ENCODE measurements at regions not wholly inside any gene's neighbourhood (a gene's known extent, or its start where the extent isn't known, plus 50 kb on each side); places are given as distances from the start of the nearest gene placed in this dataset.

DNA sequence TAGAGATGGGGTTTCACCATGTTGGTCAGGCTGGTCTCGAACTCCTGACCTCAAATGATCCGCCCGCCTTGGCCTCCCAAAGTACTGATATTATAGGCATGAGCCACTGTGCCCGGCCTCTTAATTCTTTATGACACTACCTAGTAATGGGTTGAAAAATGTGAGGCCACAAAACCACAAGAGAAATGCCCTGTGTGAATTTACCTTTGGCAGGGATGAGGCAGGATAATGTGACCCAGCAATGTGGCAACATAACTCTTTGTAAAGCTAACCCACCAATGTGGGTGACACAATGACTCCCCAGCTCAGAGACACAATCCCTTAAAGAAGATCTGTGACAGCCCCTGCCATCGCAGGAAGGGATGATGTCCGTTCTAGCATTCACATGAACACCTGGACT is 533.1 kb downstream of the KLF5 start:
- no peak overlapping the region for H3K4me3 ChIP-seq (ENCODE audit: control insufficient read depth, low read depth, low read length)
- TF ChIP-seq, protein P1, sequence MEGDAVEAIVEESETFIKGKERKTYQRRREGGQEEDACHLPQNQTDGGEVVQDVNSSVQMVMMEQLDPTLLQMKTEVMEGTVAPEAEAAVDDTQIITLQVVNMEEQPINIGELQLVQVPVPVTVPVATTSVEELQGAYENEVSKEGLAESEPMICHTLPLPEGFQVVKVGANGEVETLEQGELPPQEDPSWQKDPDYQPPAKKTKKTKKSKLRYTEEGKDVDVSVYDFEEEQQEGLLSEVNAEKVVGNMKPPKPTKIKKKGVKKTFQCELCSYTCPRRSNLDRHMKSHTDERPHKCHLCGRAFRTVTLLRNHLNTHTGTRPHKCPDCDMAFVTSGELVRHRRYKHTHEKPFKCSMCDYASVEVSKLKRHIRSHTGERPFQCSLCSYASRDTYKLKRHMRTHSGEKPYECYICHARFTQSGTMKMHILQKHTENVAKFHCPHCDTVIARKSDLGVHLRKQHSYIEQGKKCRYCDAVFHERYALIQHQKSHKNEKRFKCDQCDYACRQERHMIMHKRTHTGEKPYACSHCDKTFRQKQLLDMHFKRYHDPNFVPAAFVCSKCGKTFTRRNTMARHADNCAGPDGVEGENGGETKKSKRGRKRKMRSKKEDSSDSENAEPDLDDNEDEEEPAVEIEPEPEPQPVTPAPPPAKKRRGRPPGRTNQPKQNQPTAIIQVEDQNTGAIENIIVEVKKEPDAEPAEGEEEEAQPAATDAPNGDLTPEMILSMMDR (IDR thresholded peaks at IDR 0.05; ENCODE audit: control insufficient read depth, insufficient read depth, low read depth, low read length, missing control alignments), result no peak
- no peak for DNase-seq (ENCODE audit: low read depth)

DNA sequence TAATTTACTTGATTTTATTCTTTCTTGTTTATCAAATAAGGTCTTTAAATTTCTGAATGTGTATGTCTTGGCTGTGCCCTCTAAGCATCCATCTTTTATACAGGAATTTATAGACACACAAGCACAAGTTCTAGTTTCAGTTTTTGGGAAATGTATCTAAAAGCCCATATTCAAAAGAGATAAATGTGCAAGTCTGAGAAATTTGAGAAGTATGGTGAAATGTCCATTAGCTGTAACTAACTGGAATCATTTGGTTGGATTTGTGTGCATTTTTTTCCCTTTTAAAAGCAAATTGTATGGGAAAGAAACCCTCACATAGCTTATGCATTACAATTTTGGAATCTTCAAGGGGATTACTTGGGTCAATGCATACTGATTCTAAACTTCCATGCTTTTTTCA is 532.0 kb downstream of the KLF5 start:
- TF ChIP-seq, protein P1 (IDR thresholded peaks at IDR 0.05; ENCODE audit: control insufficient read depth, insufficient read depth, low read depth, low read length, missing control alignments), result no peak
- H3K4me3 ChIP-seq (ENCODE audit: control insufficient read depth, low read depth, low read length), result no peak overlapping the region
- DNase-seq (ENCODE audit: low read depth), result no peak

DNA sequence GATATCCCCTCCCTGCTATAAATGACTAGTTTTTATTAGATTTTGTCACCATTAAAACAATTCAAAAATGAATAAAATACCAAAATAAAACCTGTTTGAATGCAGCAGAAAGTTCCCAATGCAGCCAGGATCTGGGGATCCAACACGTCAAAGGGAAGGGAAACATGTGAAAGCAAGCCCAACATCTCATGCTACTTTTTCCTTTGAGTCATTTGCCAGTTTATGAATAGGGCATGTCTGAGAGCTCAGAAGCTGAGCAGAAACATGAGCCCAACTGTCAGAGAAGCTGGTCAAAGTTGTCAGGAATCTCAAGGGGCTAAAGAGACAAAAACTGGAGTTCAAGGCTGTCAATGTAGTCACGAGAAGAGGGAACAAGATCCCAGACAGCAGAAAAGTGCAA is 526.4 kb downstream of the KLF5 start:
- no peak overlapping the region for H3K4me3 ChIP-seq (ENCODE audit: control insufficient read depth, low read depth, low read length)
- DNase-seq (ENCODE audit: low read depth), result no peak
- TF ChIP-seq, protein P1 (IDR thresholded peaks at IDR 0.05; ENCODE audit: control insufficient read depth, insufficient read depth, low read depth, low read length, missing control alignments), result no peak

DNA sequence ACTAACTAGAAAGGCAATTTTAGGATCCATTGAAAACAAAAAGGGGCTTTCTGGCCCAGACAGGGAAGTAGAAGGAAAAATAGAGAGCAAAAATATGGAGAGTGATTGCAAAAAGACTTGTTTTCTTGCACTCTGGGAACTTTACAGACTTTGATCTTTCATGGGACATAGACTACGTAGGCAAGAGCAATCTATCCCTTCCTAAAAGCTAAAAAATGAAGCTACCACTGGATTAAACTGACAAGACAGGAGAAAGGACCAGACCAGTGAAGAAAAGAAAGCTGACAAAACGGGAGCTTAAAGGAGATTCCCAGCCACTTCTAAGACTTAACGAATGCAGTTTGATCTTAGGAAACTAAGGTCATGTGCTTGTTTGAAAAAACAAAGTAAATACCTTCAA is 524.5 kb downstream of the KLF5 start:
- no peak overlapping the region for H3K4me3 ChIP-seq (ENCODE audit: control insufficient read depth, low read depth, low read length)

DNA sequence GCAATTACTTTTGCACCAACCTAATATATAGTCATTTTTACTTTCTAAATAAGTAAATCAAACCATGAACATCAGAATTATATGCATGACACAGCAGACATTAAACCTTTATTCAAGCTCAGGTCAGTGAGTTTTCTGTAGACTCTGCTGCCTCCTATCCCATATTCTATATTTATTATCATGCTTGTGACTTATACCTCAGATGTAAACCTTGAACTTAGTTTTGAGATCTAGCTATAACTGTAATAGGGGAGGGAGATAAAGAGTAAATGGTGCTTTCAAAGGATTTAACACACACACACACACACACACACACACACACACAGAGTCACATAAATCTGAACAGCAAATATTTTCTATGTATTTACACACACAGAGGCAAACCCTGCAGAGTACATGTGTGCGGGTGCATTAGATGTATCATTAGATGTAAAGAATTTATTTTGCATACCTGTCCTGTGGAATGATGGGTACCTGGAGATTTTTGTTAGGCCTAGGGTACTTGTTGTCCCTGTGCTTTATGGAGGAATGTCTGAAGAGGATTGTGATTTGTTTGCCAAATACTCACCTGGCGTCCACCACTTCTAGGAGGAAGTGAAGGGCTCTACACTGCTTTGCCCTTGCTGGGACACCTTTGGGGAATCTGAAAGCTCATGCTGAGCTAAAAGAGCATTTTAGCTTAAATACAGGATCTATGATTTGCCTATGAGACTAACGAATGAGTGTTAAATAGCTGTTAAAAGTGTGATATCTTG is 521.9 kb downstream of the KLF5 start:
- H3K4me3 ChIP-seq (ENCODE audit: control insufficient read depth, low read depth, low read length), result no peak overlapping the region
- DNase-seq (ENCODE audit: low read depth), result no peak
- TF ChIP-seq, protein P1 (IDR thresholded peaks at IDR 0.05; ENCODE audit: control insufficient read depth, insufficient read depth, low read depth, low read length, missing control alignments), result no peak

More for the DNA sequence above, 524.5 kb downstream of the KLF5 start:
- DNase-seq (ENCODE audit: low read depth), result no peak
- TF ChIP-seq, protein P1 (IDR thresholded peaks at IDR 0.05; ENCODE audit: control insufficient read depth, insufficient read depth, low read depth, low read length, missing control alignments), result no peak

DNA sequence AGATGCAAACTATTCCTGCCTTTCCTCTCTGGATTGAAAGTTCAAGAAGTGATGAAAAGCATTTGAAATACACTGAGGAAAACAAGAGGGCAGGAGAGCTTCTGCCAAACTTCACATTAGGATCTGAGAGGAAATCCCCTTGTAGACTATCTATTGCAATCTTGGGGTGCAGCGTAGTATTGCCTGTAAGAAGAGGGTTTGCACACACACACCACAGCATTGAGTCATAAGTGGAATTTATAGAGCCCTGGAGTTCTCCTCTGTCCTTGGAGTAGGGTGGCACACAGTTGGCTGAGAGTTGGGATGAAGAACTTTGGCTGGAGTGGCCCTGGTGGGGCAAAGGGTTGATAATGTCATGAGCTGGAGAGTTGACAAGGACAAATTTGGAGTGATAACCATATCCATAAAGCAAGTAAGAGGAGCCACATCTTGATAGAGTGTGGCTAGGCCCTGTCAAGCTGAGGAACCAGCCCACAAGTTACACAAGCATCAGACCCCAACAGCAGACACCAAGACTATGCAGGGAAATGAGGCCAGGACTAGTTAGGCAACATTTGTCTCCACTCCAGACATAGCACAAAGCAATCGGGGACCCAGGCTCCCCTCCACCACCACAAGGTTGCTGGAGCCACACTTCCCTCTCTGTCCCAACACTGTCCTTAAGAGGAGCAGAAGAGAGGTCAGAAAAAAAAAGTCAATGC is 520.9 kb downstream of the KLF5 start:
- TF ChIP-seq, protein P1 (IDR thresholded peaks at IDR 0.05; ENCODE audit: control insufficient read depth, insufficient read depth, low read depth, low read length, missing control alignments), result no peak
- H3K4me3 ChIP-seq (ENCODE audit: control insufficient read depth, low read depth, low read length), result no peak overlapping the region
- no peak for DNase-seq (ENCODE audit: low read depth)
